Hematopoietic multipotent progenitor cell treated with erythropoietin and hydrocortisone succinate and interleukin-3 and kit ligand, for 17 days (in vitro differentiated cells): ENCODE measurements at regions not wholly inside any gene's neighbourhood (a gene's known extent, or its start where the extent isn't known, plus 50 kb on each side); places are given as distances from the start of the nearest gene placed in this dataset.
"Not testable (repeated sequence)": the region's sequence is repeated elsewhere in the genome, so short reads cannot be mapped to it uniquely, and the experiment has no call there.

Experiments
- DNase-seq: peaks from one replicate; pipeline ENCODE4 v3.0.0-alpha.2; 2015; ENCODE audit warnings: low spot score

DNA sequence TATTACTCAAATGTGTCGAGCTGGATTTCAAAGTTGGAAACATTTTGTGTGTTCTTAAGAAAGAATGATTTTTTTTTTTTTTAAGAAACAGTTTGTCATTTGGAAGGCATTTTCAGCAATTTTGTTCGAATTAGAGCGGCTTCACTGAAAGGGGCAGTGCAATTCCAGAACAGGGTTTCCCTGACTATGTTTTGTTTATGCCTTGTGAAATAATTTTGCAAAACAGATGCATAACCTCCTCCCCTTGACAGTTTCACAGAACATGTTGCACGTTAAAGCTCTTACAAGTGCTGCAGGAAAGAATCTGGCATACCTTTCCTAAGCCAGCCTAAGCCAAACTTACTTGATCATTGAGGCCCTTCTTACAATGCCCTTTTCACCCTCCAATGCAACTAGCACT, 216.0 kb upstream of the SSTR4 start:
- DNase-seq: no peak

DNA sequence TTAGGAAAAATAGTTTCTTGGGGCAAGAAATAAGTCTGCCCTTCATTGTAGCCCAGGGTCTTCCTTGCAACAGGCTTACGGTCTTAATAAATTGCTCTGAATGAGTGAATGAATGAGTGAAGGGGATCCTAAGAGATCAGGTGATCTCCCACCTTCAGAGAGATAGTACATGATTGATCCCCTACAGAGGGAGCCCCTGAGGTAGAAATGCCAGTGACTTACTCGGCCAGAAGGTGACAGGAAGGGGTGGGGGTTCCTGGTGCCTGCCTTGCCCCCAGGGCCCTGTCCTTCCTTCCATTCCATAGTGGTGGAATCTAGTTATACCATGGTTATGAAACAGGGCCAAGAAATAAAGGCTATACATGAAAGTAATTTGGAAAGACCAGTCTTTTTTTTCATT, 215.3 kb upstream of the SSTR4 start:
- DNase-seq: no peak

DNA sequence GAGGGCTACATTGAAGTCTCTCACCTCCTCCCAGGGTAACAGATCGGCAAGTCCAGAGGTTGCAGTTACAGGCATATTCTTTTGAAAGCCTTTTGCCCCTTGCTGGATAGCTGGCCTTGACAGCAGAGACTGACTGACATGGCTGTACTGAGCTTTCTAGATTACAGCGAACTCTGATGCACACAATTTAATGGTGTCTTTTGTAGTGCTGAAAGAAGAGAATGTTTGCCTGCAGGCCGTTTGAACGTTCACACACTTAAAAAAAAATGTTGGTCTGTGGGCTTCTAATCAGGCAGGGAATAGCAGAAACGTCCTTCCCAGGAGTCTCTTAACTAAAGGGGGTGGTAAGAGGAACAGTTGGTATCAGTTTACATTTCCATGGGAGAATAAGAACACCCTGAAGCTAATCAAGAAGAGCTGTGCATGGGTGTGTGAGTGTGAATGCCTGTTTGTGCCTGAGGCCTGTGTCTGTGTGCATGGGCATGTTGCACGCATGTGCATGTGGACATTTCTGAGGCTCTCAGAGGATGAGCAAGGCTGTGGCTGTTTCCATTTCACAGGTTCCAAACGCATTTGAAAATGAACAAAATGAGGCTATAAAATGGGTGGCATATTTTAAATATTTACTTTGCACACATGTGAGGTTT, 213.9 kb upstream of the SSTR4 start:
- no peak for DNase-seq

DNA sequence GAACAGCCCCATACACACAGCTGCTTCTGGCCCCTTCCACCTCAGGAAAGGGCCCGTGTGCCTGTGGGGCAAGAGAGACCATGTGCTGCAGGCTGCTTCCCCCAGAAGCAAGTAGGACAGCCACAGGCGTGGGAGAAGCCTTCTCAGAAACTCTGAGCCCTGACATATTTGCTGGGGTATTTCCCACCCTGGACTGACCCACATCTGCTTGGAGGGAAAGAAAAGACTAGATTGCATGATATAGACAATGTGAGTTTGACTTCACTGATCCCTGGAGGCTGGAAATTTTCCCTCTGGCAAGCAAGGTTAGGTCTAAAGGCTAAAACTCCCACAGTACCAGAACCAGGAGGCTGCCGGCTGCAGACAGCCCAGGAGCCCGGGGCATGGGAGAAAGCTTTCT, 213.3 kb upstream of the SSTR4 start:
- no peak for DNase-seq

DNA sequence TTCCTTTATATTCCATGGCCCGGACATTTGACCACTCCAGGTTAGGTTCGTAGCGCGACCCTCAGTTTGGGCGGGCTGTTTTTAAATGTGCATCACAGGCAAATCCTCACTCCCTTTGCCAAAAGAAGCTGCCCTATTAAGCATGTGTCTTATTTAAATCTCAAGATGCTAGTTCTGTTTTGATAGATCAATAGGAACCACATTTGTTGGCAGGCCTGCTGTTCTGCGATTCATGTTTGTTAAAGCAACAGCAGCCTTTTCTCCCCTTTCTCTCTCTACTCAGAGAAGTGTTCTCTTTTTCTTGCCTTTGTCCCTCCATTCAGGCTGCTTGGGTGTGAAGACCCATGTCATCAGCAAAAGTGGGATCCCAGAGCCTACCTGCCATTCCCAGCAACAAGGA, 212.0 kb upstream of the SSTR4 start:
- no peak for DNase-seq

- DNase-seq: no peak
Measured at GRCh38 chr20:22824077-22824476, 211.0 kb upstream of the SSTR4 start.

DNA sequence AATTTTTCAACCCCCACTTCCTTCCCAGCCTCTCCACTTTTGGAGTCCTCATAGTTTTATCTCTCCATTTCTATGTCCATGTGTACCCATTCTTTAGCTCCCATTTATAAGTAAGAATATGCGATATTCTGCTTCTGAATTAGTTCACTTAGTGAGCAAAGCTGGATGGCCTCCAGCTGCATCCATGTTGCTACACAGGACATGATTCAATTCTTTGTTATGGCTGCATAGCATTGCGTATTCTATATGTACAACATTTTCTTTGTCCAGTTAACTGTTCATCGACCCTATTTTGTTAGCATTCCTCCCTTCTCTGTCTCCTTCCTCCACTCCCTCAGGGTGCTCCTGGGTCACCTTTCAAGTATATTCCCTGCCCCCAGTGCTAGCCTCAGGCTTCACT, 210.0 kb upstream of the SSTR4 start:
- DNase-seq: no peak

DNA sequence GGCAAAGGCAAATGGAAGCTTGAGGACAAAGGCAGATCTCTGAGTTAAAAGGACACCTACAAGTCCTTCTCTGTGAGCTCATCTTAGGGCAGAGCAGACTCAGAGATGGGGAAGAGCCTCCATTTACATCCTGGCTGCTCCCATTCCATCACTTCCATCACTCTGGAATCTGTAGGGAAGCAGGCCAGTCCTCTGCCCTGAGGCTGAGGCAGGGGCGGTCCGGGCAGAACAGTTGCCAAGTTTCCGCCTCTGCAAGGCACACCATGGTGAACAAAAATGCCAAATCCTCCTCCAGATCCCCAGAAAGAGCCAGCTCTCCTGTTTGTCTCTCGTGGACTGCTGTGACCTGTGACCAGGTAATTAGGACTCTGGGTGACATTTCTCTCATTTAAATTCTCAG, 209.6 kb upstream of the SSTR4 start:
- DNase-seq: no peak

- DNase-seq: no peak
Measured at GRCh38 chr20:22826306-22827230, 208.5 kb upstream of the SSTR4 start.

GRCh38 chr20:22827916-22828315, 207.2 kb upstream of the SSTR4 start:
- no peak for DNase-seq

GRCh38 chr20:22829356-22829755, 205.8 kb upstream of the SSTR4 start:
- no peak for DNase-seq

DNA sequence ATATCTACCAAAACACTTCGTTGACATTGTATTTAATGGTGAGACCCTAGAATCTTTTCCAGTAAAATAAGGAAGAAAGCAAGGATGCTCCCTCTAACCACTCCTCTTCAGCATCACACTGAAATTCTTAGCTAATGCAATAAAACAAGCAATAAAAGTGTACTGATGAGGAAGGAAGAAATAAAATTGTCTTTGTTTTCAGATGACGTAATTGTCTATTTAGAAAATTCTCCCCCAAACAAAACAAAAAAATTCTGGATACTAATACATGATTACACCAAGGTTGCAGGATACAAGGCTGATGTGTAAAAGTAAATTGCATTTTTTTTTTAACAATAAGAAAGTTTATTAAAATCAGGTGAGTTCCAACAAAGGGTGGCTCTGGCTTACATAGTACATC, 205.0 kb upstream of the SSTR4 start:
- DNase-seq: no peak

- DNase-seq: not testable (repeated sequence)
Measured at GRCh38 chr20:22830715-22831114, 204.4 kb upstream of the SSTR4 start.

DNA sequence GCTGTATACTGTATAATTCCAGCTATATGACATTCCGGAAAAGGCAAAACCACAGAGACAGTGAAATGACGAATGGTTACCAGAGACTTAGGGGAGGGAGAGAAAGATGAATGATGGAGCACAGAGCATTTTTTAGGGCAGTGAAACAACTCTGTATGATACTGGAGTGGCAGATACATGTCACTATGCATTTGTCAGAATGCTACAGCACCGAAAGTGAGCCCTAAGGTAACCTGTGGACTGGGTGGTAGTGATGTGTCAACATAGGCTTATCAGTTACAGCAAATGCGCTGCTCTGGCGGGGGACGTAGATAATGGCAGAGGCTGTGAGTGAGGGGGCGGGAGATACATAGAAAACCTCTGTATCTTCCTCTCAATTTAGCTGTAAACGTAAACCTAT, 201.3 kb upstream of the SSTR4 start:
- DNase-seq: peak; percentile 33

GRCh38 chr20:22834651-22835256, 200.4 kb upstream of the SSTR4 start:
- no peak for DNase-seq

GRCh38 chr20:22836211-22836610, 198.9 kb upstream of the SSTR4 start:
- no peak for DNase-seq

- peak; percentile 41 for DNase-seq
Measured at GRCh38 chr20:22836877-22837276, 198.2 kb upstream of the SSTR4 start.

GRCh38 chr20:22838001-22838400, 197.1 kb upstream of the SSTR4 start:
- no peak for DNase-seq

DNA sequence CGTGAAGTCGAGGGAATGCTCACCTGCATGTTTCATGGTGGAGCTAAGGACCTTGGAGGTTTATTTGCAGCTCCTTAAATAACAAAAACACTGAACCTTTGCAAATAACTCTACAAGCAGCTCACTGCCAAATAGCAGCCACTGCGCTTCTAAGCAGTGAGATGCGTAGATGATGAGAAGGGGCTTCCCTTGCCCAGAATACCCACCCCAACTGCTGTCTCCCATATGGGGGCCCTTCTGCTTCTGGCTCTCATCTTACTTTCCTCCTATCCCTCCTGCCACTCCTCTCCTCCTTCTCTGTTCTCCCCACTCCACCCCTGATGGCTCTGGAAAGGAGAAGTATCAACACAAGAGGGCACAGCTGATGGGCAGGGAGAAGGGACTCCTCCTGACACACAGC, 193.3 kb upstream of the SSTR4 start:
- DNase-seq: no peak

DNA sequence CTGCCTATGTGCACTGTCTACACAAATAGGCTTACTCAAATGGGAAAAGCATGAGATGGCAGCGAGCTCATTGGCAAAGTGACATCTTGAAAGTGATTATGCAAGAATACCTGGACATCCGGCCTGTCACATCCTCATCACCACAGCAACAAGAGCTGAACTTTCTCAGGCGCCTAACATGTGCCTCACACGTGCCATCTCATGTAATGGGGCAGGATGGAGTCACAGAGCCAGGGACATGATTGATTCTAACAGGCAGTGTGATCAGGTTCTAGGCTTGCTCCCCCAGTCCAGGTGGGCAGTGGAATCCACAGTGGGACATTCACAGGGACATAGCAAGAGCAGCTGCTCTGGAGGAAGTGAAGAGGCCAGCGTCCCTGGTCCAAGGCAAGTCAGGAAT, 192.3 kb upstream of the SSTR4 start:
- no peak for DNase-seq

DNA sequence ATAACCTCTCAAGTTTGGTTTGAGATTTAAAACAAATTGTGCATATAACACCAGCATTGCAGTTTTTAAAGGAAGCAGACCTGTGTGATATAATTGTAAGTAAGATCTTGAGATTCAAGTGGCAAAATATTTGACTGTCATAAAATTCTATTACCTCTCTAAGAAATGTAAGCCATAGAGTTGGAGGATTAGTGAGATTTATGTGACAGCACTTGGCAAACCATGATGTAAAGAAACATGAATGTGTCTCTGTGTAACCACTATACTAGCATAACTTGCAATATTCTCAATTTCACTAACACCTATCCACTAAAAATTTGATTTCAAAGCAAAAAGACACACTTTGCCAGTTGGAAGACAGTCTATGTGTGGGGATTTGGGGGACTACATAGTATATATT, 190.2 kb upstream of the SSTR4 start:
- DNase-seq: no peak

GRCh38 chr20:22846863-22847262, 188.2 kb upstream of the SSTR4 start:
- no peak for DNase-seq

DNA sequence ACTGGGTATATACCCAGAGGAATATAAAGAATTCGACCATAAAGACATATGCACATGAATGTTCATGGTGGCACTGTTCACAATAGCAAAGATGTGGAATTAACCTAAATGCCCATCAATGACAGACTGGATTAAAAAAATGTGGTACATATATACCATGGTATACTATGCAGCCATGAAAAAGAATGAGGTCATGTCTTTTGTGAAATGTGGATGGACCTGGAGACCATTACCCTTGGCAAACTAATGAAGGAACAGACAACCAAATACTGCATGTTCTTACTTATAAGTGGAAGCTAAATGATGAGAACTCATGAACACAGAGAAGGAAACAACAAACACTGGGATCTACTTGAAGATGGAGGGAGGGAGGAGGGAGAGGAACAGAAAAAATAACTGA, 186.7 kb upstream of the SSTR4 start:
- DNase-seq: no peak
